ENCODE measurements at regions not wholly inside any gene's neighbourhood (a gene's known extent, or its start where the extent isn't known, plus 50 kb on each side); places are given as distances from the start of the nearest gene placed in this dataset.

DNA sequence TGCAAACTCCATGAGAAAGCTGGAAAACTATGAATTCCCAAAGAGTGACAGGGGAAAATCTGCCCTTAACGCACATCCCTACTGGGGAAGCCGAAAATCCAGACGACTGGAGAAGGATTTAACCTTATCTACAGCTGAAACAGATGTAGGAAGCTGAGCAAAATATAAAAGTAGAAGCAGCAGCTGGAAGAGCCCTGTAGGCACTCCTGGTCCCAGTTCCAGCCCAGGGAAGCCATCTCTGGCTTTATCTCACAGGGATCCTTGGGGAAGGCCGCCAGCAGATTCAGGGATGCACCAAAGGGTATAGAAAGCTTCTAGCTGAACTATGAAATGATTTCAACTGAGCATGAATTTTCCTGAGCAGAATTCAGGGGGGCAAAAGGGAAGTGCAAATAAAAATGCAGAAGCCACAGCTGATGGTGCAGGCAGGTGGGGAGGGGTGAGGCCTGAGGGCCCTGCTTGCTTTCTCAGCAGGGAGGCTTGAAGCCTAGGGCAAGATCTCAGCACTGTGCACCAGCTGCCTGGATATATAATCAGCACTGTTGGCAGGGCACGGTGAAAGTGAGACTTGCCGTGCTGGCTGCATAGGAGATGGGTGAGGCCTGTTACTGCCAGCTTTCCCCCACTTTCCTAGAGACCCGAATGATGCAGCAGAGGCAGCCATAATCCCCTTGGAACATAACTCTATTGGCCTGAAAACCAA, 2019.5 kb upstream of the NUDT12 start:
- DNase-seq (ENCODE audit: extremely low spot score), result no peak
- ChIA-PET CTCF (no interaction called here), POLR2A (no interaction called here)
- no peak for TF ChIP-seq ZNF384 (IDR thresholded peaks at IDR 0.05)
- TF ChIP-seq FOXK2 (IDR thresholded peaks at IDR 0.05), result no peak
- TF ChIP-seq CTBP1 (IDR thresholded peaks at IDR 0.05; ENCODE audit: borderline replicate concordance), result no peak

GRCh38 chr5:105573575-105573974, 2011.0 kb upstream of the NUDT12 start:
- ChIA-PET CTCF (no interaction called here), POLR2A (no interaction called here)
- TF ChIP-seq SUZ12 (IDR thresholded peaks at IDR 0.05), result no peak
- TF ChIP-seq TARDBP (IDR thresholded peaks at IDR 0.05), result no peak
- no peak for TF ChIP-seq ZNF384 (IDR thresholded peaks at IDR 0.05)
- no peak for DNase-seq (ENCODE audit: extremely low spot score)

DNA sequence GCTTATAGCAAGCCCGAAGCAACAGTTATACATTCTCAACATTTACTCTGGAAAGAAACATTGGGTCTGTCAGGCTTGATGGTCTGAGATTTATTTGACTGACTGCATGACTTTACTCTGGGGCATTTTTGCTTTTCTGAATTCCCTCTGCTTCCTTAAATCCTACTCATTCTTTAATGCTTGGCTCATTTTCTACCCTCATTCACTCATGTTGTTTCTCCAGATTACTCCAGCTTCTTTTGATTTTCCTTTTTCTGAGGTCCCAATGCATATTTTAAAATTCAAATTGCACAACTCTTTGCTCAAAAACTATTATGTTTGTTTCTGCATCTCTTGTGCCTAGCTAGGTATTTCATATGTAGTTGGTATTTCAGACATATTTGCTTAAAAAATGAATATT, 2002.9 kb upstream of the NUDT12 start:
- TF ChIP-seq FOXK2 (IDR thresholded peaks at IDR 0.05), result no peak
- no peak for TF ChIP-seq L3MBTL2 (conservative IDR thresholded peaks at IDR 0.05)
- no peak for TF ChIP-seq BHLHE40 (IDR thresholded peaks at IDR 0.05; ENCODE audit: borderline replicate concordance)
- no peak for TF ChIP-seq CTBP1 (IDR thresholded peaks at IDR 0.05; ENCODE audit: borderline replicate concordance)
- TF ChIP-seq SUZ12 (IDR thresholded peaks at IDR 0.05), result no peak
- TF ChIP-seq TARDBP (IDR thresholded peaks at IDR 0.05), result no peak
- TF ChIP-seq ARNT (IDR thresholded peaks at IDR 0.05), result no peak
- TF ChIP-seq FOXA1 (IDR thresholded peaks at IDR 0.05), result no peak
- TF ChIP-seq PKNOX1 (IDR thresholded peaks at IDR 0.05), result no peak
- DNase-seq (ENCODE audit: extremely low spot score), result no peak
- POLR2A ChIA-PET, result no interaction called here
- CTCF ChIA-PET, result no interaction called here

GRCh38 chr5:105563842-105564241, 2001.3 kb upstream of the NUDT12 start:
- ChIA-PET POLR2A (no interaction called here), CTCF (no interaction called here)
- no peak for TF ChIP-seq L3MBTL2 (conservative IDR thresholded peaks at IDR 0.05)
- DNase-seq (ENCODE audit: extremely low spot score), result no peak

- ChIA-PET POLR2A (no interaction called here), CTCF (no interaction called here)
- TF ChIP-seq HDGF (IDR thresholded peaks at IDR 0.05; ENCODE audit: borderline replicate concordance) (no peak), NFRKB (IDR thresholded peaks at IDR 0.05) (no peak), TARDBP (IDR thresholded peaks at IDR 0.05) (no peak), BHLHE40 (IDR thresholded peaks at IDR 0.05; ENCODE audit: borderline replicate concordance) (no peak), PKNOX1 (IDR thresholded peaks at IDR 0.05) (no peak), LEF1 (IDR thresholded peaks at IDR 0.05; ENCODE audit: borderline replicate concordance) (no peak), L3MBTL2 (conservative IDR thresholded peaks at IDR 0.05) (no peak), ZNF384 (IDR thresholded peaks at IDR 0.05) (no peak), CTBP1 (IDR thresholded peaks at IDR 0.05; ENCODE audit: borderline replicate concordance) (no peak)
- no peak for DNase-seq (ENCODE audit: extremely low spot score)
Observed at GRCh38 chr5:105554568-105555169, 1992.1 kb upstream of the NUDT12 start.

GRCh38 chr5:105544300-105544699, 1981.7 kb upstream of the NUDT12 start:
- TF ChIP-seq NFRKB (IDR thresholded peaks at IDR 0.05) (no peak), SP1 (IDR thresholded peaks at IDR 0.05) (no peak), FOXM1 (IDR thresholded peaks at IDR 0.05; ENCODE audit: borderline replicate concordance) (no peak), LEF1 (IDR thresholded peaks at IDR 0.05; ENCODE audit: borderline replicate concordance) (no peak), ARNT (IDR thresholded peaks at IDR 0.05) (no peak), HDGF (IDR thresholded peaks at IDR 0.05; ENCODE audit: borderline replicate concordance) (no peak), CTBP1 (IDR thresholded peaks at IDR 0.05; ENCODE audit: borderline replicate concordance) (no peak), FOXK2 (IDR thresholded peaks at IDR 0.05) (no peak), SUZ12 (IDR thresholded peaks at IDR 0.05) (no peak), ELF4 (IDR thresholded peaks at IDR 0.05) (no peak), ZNF384 (IDR thresholded peaks at IDR 0.05) (no peak), TARDBP (IDR thresholded peaks at IDR 0.05) (no peak), BHLHE40 (IDR thresholded peaks at IDR 0.05; ENCODE audit: borderline replicate concordance) (no peak), FOXA1 (IDR thresholded peaks at IDR 0.05) (no peak), PKNOX1 (IDR thresholded peaks at IDR 0.05) (no peak), L3MBTL2 (conservative IDR thresholded peaks at IDR 0.05) (no peak)
- POLR2A ChIA-PET, result no interaction called here
- DNase-seq (ENCODE audit: extremely low spot score), result no peak
- CTCF ChIA-PET, result no interaction called here

- ChIA-PET POLR2A (no interaction called here), CTCF (no interaction called here)
- no peak for DNase-seq (ENCODE audit: extremely low spot score)
- TF ChIP-seq SUZ12 (IDR thresholded peaks at IDR 0.05), result no peak
- TF ChIP-seq NFRKB (IDR thresholded peaks at IDR 0.05), result no peak
- no peak for TF ChIP-seq CTBP1 (IDR thresholded peaks at IDR 0.05; ENCODE audit: borderline replicate concordance)
- TF ChIP-seq L3MBTL2 (conservative IDR thresholded peaks at IDR 0.05), result no peak
Observed at GRCh38 chr5:105536675-105537074, 1974.1 kb upstream of the NUDT12 start.

All from HEK293T (cell line).